Tibial nerve (tissue), 4 donors: ENCODE measurements at regions not wholly inside any gene's neighbourhood (a gene's known extent, or its start where the extent isn't known, plus 50 kb on each side); places are given as distances from the start of the nearest gene placed in this dataset.
"Not testable (repeated sequence)": the region's sequence is repeated elsewhere in the genome, so short reads cannot be mapped to it uniquely, and the experiment has no call there.

Experiments
- CTCF ChIP-seq, 5 experiments: fragments of 200-600 bp in 3 of 5; fragments of 450-650 bp in 2 of 5; sonication (generic) in 3 of 5; IDR thresholded peaks; one replicate each; pipeline ENCODE4 v1.5.1; 2016 to 2019; ENCODE audit warnings: antibody characterized with exemption in 5 of 5, mild to moderate bottlenecking in 3 of 5, moderate library complexity in 2 of 5
- EP300 ChIP-seq, 2 donors: sonication (generic); formaldehyde crosslinking; IDR thresholded peaks; one replicate each; pipeline ENCODE4 v1.6.1; 2017; ENCODE audit warnings: antibody characterized with exemption in 2 of 2, mild to moderate bottlenecking in 1 of 2
- POLR2A ChIP-seq, 2 donors: fragments of 450-650 bp; IDR thresholded peaks; one replicate each; pipeline ENCODE4 v1.6.1; 2017; ENCODE audit warnings: antibody characterized with exemption in 2 of 2, mild to moderate bottlenecking in 2 of 2, moderate library complexity in 2 of 2

- TF ChIP-seq CTCF, POLR2A, EP300 (IDR thresholded peaks at IDR 0.05): not testable (repeated sequence)
Observed at GRCh38 chr1:143760366-143760765, 211.4 kb downstream of the FAM72C start.
